ENCODE measurements at regions not wholly inside any gene's neighbourhood (a gene's known extent, or its start where the extent isn't known, plus 50 kb on each side); places are given as distances from the start of the nearest gene placed in this dataset.

GRCh38 chr9:106713206-106713605 is 149.8 kb upstream of the ZNF462 start:
- Histone ChIP-seq H3K36me3 (no peaks in the 10 kb centered on the region), H3K9me3 (no peaks in the 10 kb centered on the region), H3K4me1 (peaks cover 0 to 12% (median 6%) of the 10 kb centered on the region in 4 donors), H3K27me3 (no peaks in the 10 kb centered on the region), H3K27ac (no peak overlapping the region), H3K4me3 (no peak overlapping the region)
- WGBS, 2 donors (ENCODE audit: low coverage in 1 of 2), result 85 to 100% methylated on average over 3 of the region's 3 CpGs
- no peak for DNase-seq
- intact Hi-C loops (cut with DNase I; ENCODE audit: low total_unique reads) (no loop called here), in situ Hi-C loops (cut with MboI; ENCODE audit: low pct_ligation_motif_present in 1 of 4, low pct_unique_long_range_greater_than_20kb in 1 of 4, low sequenced_read_pairs in 3 of 4) (no loop called here)
- TF ChIP-seq CTCF (IDR thresholded peaks at IDR 0.05), result no peak
- no peak for TF ChIP-seq POLR2A (IDR thresholded peaks at IDR 0.05)

- Histone ChIP-seq H3K36me3 (no peaks in the 10 kb centered on the region), H3K27me3 (no peaks in the 10 kb centered on the region), H3K4me1 (peaks cover 0 to 9% (median 7%) of the 10 kb centered on the region in 4 donors), H3K9me3 (no peaks in the 10 kb centered on the region), H3K27ac (no peak overlapping the region), H3K4me3 (no peak overlapping the region)
- 4 to 14% methylated on average over 1 of the region's 1 CpG for WGBS, 2 donors (ENCODE audit: low coverage in 1 of 2)
- TF ChIP-seq POLR2AphosphoS5 (IDR thresholded peaks at IDR 0.05) (no peak), EP300 (IDR thresholded peaks at IDR 0.05; ENCODE audit: low read depth) (no peak), POLR2A (IDR thresholded peaks at IDR 0.05) (no peak), CTCF (IDR thresholded peaks at IDR 0.05) (no peak)
- DNase-seq, result no peak
- in situ Hi-C loops (cut with MboI; ENCODE audit: low pct_ligation_motif_present in 1 of 4, low pct_unique_long_range_greater_than_20kb in 1 of 4, low sequenced_read_pairs in 3 of 4) (no loop called here), intact Hi-C loops (cut with DNase I; ENCODE audit: low total_unique reads) (no loop called here)
These were observed 146.1 kb upstream of the ZNF462 start for GRCh38 chr9:106716820-106717219.

GRCh38 chr9:106717686-106718085 is 145.3 kb upstream of the ZNF462 start:
- peak in 2 of 5 experiments; percentile 10 to 27 for TF ChIP-seq CTCF (IDR thresholded peaks at IDR 0.05)
- TF ChIP-seq POLR2AphosphoS5 (IDR thresholded peaks at IDR 0.05), result no peak
- TF ChIP-seq POLR2A (IDR thresholded peaks at IDR 0.05), result no peak
- no peak for TF ChIP-seq EP300 (IDR thresholded peaks at IDR 0.05; ENCODE audit: low read depth)
- no peak overlapping the region for H3K27ac ChIP-seq
- DNase-seq, result no peak
- peaks cover 0 to 9% (median 7%) of the 10 kb centered on the region in 4 donors for H3K4me1 ChIP-seq
- H3K36me3 ChIP-seq, result no peaks in the 10 kb centered on the region
- no peaks in the 10 kb centered on the region for H3K27me3 ChIP-seq
- intact Hi-C loops (cut with DNase I; ENCODE audit: low total_unique reads), result no loop called here
- in situ Hi-C loops (cut with MboI; ENCODE audit: low pct_ligation_motif_present in 1 of 4, low pct_unique_long_range_greater_than_20kb in 1 of 4, low sequenced_read_pairs in 3 of 4), result no loop called here
- no peak overlapping the region for H3K4me3 ChIP-seq
- H3K9me3 ChIP-seq, result no peaks in the 10 kb centered on the region
- 53 to 62% methylated on average over 2 of the region's 2 CpGs for WGBS, 2 donors (ENCODE audit: low coverage in 1 of 2)

- in situ Hi-C loops (cut with MboI; ENCODE audit: low pct_ligation_motif_present in 1 of 4, low pct_unique_long_range_greater_than_20kb in 1 of 4, low sequenced_read_pairs in 3 of 4) (no loop called here), intact Hi-C loops (cut with DNase I; ENCODE audit: low total_unique reads) (no loop called here)
- TF ChIP-seq EP300 (IDR thresholded peaks at IDR 0.05; ENCODE audit: low read depth), result no peak
- no peak for TF ChIP-seq CTCF (IDR thresholded peaks at IDR 0.05)
- no peak for TF ChIP-seq POLR2A (IDR thresholded peaks at IDR 0.05)
- TF ChIP-seq POLR2AphosphoS5 (IDR thresholded peaks at IDR 0.05), result no peak
- no peak for DNase-seq
- Histone ChIP-seq H3K27me3 (no peaks in the 10 kb centered on the region), H3K9me3 (no peaks in the 10 kb centered on the region), H3K4me1 (peaks cover 0 to 9% (median 7%) of the 10 kb centered on the region in 4 donors), H3K27ac (no peak overlapping the region), H3K4me3 (no peak overlapping the region), H3K36me3 (no peaks in the 10 kb centered on the region)
These were observed 144.0 kb upstream of the ZNF462 start for GRCh38 chr9:106718936-106719335.
